ENCODE measurements at regions not wholly inside any gene's neighbourhood (a gene's known extent, or its start where the extent isn't known, plus 50 kb on each side); places are given as distances from the start of the nearest gene placed in this dataset.

DNA sequence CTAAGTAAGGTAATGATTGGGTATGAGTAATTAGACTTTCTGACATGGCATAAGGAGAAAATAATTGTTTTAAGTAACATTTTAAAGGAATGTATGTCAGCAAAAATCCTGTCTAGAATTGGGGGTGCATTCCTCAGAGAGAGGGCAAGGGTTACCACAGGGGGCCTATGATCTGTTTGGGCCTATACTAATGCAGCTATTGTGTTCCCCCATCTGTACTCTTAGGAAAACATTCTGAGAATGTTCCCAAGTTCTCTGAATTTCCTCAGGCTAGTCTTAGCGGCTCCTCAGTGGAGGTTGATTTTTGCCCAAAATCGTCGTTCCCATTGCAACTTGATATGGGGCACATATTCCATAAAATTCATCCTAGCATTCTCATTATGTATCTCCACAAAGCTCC, 1216.4 kb upstream of the GBE1 start:
- no peak for TF ChIP-seq EZH2 (IDR thresholded peaks at IDR 0.05)
- no peak for TF ChIP-seq POLR2AphosphoS5 (IDR thresholded peaks at IDR 0.05; ENCODE audit: borderline replicate concordance, low read depth, low read length)

Data from SK-N-MC (cell line).